IPS-NIHi7 (cell line): ENCODE measurements at regions not wholly inside any gene's neighbourhood (a gene's known extent, or its start where the extent isn't known, plus 50 kb on each side); places are given as distances from the start of the nearest gene placed in this dataset.

Experiments
- DNase-seq: peaks from one replicate; pipeline ENCODE4 v3.0.0; 2012; ENCODE audit warnings: mixed read lengths; ENCODE audit errors: extremely low spot score

GRCh38 chr5:93275376-93275775 is 305.6 kb downstream of the NR2F1-AS1 start:
- no peak for DNase-seq

- peak; percentile 13 for DNase-seq
Observed at GRCh38 chr5:93274291-93274690, 306.7 kb downstream of the NR2F1-AS1 start.

GRCh38 chr5:93273176-93273575 is 307.8 kb downstream of the NR2F1-AS1 start:
- no peak for DNase-seq

- DNase-seq, result no peak
Observed at GRCh38 chr5:93272108-93272507, 308.9 kb downstream of the NR2F1-AS1 start.

- DNase-seq, result no peak
Observed at GRCh38 chr5:93267736-93268135, 313.3 kb downstream of the NR2F1-AS1 start.

- no peak for DNase-seq
Observed at GRCh38 chr5:93267276-93267675, 313.7 kb downstream of the NR2F1-AS1 start.

GRCh38 chr5:93257616-93258015 is 323.4 kb downstream of the NR2F1-AS1 start:
- no peak for DNase-seq

- DNase-seq, result no peak
Observed at GRCh38 chr5:93255796-93256195, 325.2 kb downstream of the NR2F1-AS1 start.

- peak; percentile 32 for DNase-seq
Observed at GRCh38 chr5:93252165-93252564, 328.9 kb downstream of the NR2F1-AS1 start.

- DNase-seq, result no peak
Observed at GRCh38 chr5:93251347-93251746, 329.7 kb downstream of the NR2F1-AS1 start.

- no peak for DNase-seq
Observed at GRCh38 chr5:93250424-93250823, 330.6 kb downstream of the NR2F1-AS1 start.

GRCh38 chr5:93249651-93250289 is 331.2 kb downstream of the NR2F1-AS1 start:
- no peak for DNase-seq

GRCh38 chr5:93247105-93247504 is 333.9 kb downstream of the NR2F1-AS1 start:
- peak; percentile 28 for DNase-seq

GRCh38 chr5:93246090-93246855 is 334.7 kb downstream of the NR2F1-AS1 start:
- peak; percentile 15 for DNase-seq

GRCh38 chr5:93245226-93245625 is 335.8 kb downstream of the NR2F1-AS1 start:
- no peak for DNase-seq

- no peak for DNase-seq
Observed at GRCh38 chr5:93243481-93243880, 337.5 kb downstream of the NR2F1-AS1 start.

GRCh38 chr5:93240228-93240834 is 340.7 kb downstream of the NR2F1-AS1 start:
- no peak for DNase-seq

GRCh38 chr5:93236807-93237421 is 344.1 kb downstream of the NR2F1-AS1 start:
- no peak for DNase-seq

- DNase-seq, result no peak
Observed at GRCh38 chr5:93235761-93236160, 345.3 kb downstream of the NR2F1-AS1 start.

- no peak for DNase-seq
Observed at GRCh38 chr5:93226202-93226735, 354.8 kb downstream of the NR2F1-AS1 start.

- no peak for DNase-seq
Observed at GRCh38 chr5:93225748-93226147, 355.3 kb downstream of the NR2F1-AS1 start.

- no peak for DNase-seq
Observed at GRCh38 chr5:93224624-93225023, 356.4 kb downstream of the NR2F1-AS1 start.
